Effector memory CD8-positive, alpha-beta T cell (primary cell): ENCODE measurements at regions not wholly inside any gene's neighbourhood (a gene's known extent, or its start where the extent isn't known, plus 50 kb on each side); places are given as distances from the start of the nearest gene placed in this dataset.
"Not testable (repeated sequence)": the region's sequence is repeated elsewhere in the genome, so short reads cannot be mapped to it uniquely, and the experiment has no call there.

Experiments used
- ATAC-seq: fragments of 150-1000 bp; cut with Tn5 transposase; replicated peaks from 2 replicates; pipeline ENCODE4 v1.10.0; 2021; ENCODE audit warnings: mild to moderate bottlenecking, moderate library complexity
- DNase-seq, 3 experiments: peaks; one replicate each; pipeline ENCODE4 v3.0.0; 2021
- H3K27ac Mint-ChIP-seq, 2 donors: one replicate each; pipeline ENCODE4 v1.8.0; 2022; ENCODE audit warnings: mild to moderate bottlenecking in 2 of 2, mixed read lengths in 2 of 2, moderate library complexity in 2 of 2
- H3K27me3 Mint-ChIP-seq, 2 donors: one replicate each; pipeline ENCODE4 v1.8.0; 2022; ENCODE audit warnings: mixed read lengths in 2 of 2
- H3K36me3 Mint-ChIP-seq: one replicate; pipeline ENCODE4 v1.8.0; 2022; ENCODE audit warnings: mild to moderate bottlenecking, moderate library complexity, mixed read lengths; ENCODE audit not compliant: insufficient read depth
- H3K4me1 Mint-ChIP-seq, 2 donors: one replicate each; pipeline ENCODE4 v1.8.0; 2022; ENCODE audit warnings: low read depth in 2 of 2, mixed read lengths in 2 of 2
- H3K4me3 Mint-ChIP-seq, 2 donors: one replicate each; pipeline ENCODE4 v1.8.0; 2022; ENCODE audit warnings: mild to moderate bottlenecking in 2 of 2, mixed read lengths in 2 of 2, moderate library complexity in 2 of 2
- H3K9me3 Mint-ChIP-seq, 2 donors: one replicate each; pipeline ENCODE4 v1.8.0; 2022; ENCODE audit warnings: mixed read lengths in 2 of 2

GRCh38 chr3:196147116-196147515, 64.1 kb downstream of the ZDHHC19 start:
- H3K9me3 Mint-ChIP-seq, result no peaks in the 10 kb centered on the region
- no peak overlapping the region for H3K4me3 Mint-ChIP-seq
- H3K27ac Mint-ChIP-seq, result no peak overlapping the region
- H3K27me3 Mint-ChIP-seq, result no peaks in the 10 kb centered on the region
- DNase-seq, result no peak
- H3K36me3 Mint-ChIP-seq, result peaks cover 3% of the 10 kb centered on the region
- peaks cover 17 to 19% of the 10 kb centered on the region in 2 donors for H3K4me1 Mint-ChIP-seq
- ATAC-seq, result no peak

- Mint-ChIP-seq H3K4me1 (peaks cover 22 to 24% of the 10 kb centered on the region in 2 donors), H3K27ac (peak overlapping the region in 1 of 2 donors; percentile 84), H3K27me3 (no peaks in the 10 kb centered on the region), H3K4me3 (no peak overlapping the region), H3K9me3 (no peaks in the 10 kb centered on the region), H3K36me3 (peaks cover 3% of the 10 kb centered on the region)
- ATAC-seq (no peak), DNase-seq (no peak)
Measured at GRCh38 chr3:196145468-196146262, 63.8 kb upstream of the TFRC start.

- DNase-seq (peak; percentile 34 to 58 (median 35)), ATAC-seq (peak; percentile 100)
- peak overlapping the region; percentile 87 to 91 for H3K4me3 Mint-ChIP-seq
- peak overlapping the region; percentile 92 to 98 for H3K27ac Mint-ChIP-seq
- H3K36me3 Mint-ChIP-seq, result peaks cover 3% of the 10 kb centered on the region
- H3K27me3 Mint-ChIP-seq, result no peaks in the 10 kb centered on the region
- no peaks in the 10 kb centered on the region for H3K9me3 Mint-ChIP-seq
- peaks cover 22 to 24% of the 10 kb centered on the region in 2 donors for H3K4me1 Mint-ChIP-seq
Measured at GRCh38 chr3:196144383-196145105, 62.7 kb upstream of the TFRC start.

GRCh38 chr3:196143708-196144382, 62.0 kb upstream of the TFRC start:
- H3K4me1 Mint-ChIP-seq, result peaks cover 22 to 24% of the 10 kb centered on the region in 2 donors
- no peaks in the 10 kb centered on the region for H3K27me3 Mint-ChIP-seq
- H3K9me3 Mint-ChIP-seq, result no peaks in the 10 kb centered on the region
- H3K4me3 Mint-ChIP-seq, result peak overlapping the region; percentile 87 to 91
- ATAC-seq, result no peak
- H3K27ac Mint-ChIP-seq, result peak overlapping the region; percentile 92 to 98
- DNase-seq, result peak in 1 of 3 experiments; percentile 3
- H3K36me3 Mint-ChIP-seq, result peaks cover 3% of the 10 kb centered on the region

GRCh38 chr3:196142202-196142956, 60.5 kb upstream of the TFRC start:
- ATAC-seq (no peak), DNase-seq (no peak)
- no peaks in the 10 kb centered on the region for H3K27me3 Mint-ChIP-seq
- H3K9me3 Mint-ChIP-seq, result no peaks in the 10 kb centered on the region
- H3K27ac Mint-ChIP-seq, result peak overlapping the region in 1 of 2 donors; percentile 69
- peaks cover 22 to 24% of the 10 kb centered on the region in 2 donors for H3K4me1 Mint-ChIP-seq
- peak overlapping the region in 1 of 2 donors; percentile 51 for H3K4me3 Mint-ChIP-seq
- H3K36me3 Mint-ChIP-seq, result no peaks in the 10 kb centered on the region

GRCh38 chr3:196141866-196142201, 59.9 kb upstream of the TFRC start:
- Mint-ChIP-seq H3K4me1 (peaks cover 22 to 24% of the 10 kb centered on the region in 2 donors), H3K36me3 (no peaks in the 10 kb centered on the region), H3K27ac (no peak overlapping the region), H3K4me3 (peak overlapping the region in 1 of 2 donors; percentile 33), H3K9me3 (no peaks in the 10 kb centered on the region), H3K27me3 (no peaks in the 10 kb centered on the region)
- DNase-seq, result no peak
- ATAC-seq, result no peak

GRCh38 chr3:196141052-196141865, 59.4 kb upstream of the TFRC start:
- no peak for DNase-seq
- Mint-ChIP-seq H3K4me3 (peak overlapping the region in 1 of 2 donors; percentile 33), H3K27ac (peak overlapping the region in 1 of 2 donors; percentile 72), H3K36me3 (no peaks in the 10 kb centered on the region), H3K27me3 (no peaks in the 10 kb centered on the region), H3K9me3 (no peaks in the 10 kb centered on the region), H3K4me1 (peaks cover 22 to 24% of the 10 kb centered on the region in 2 donors)
- ATAC-seq, result no peak

GRCh38 chr3:196140224-196140623, 58.3 kb upstream of the TFRC start:
- H3K36me3 Mint-ChIP-seq, result no peaks in the 10 kb centered on the region
- no peaks in the 10 kb centered on the region for H3K27me3 Mint-ChIP-seq
- H3K4me3 Mint-ChIP-seq, result no peak overlapping the region

GRCh38 chr3:196139281-196139680, 57.4 kb upstream of the TFRC start:
- no peaks in the 10 kb centered on the region for H3K36me3 Mint-ChIP-seq
- DNase-seq, result no peak
- no peaks in the 10 kb centered on the region for H3K27me3 Mint-ChIP-seq
- H3K4me3 Mint-ChIP-seq, result no peak overlapping the region
- H3K27ac Mint-ChIP-seq, result no peak overlapping the region
- H3K9me3 Mint-ChIP-seq, result no peaks in the 10 kb centered on the region
- no peak for ATAC-seq
- H3K4me1 Mint-ChIP-seq, result peaks cover 15 to 16% of the 10 kb centered on the region in 2 donors

More at GRCh38 chr3:196140224-196140623, 58.3 kb upstream of the TFRC start:
- no peak overlapping the region for H3K27ac Mint-ChIP-seq
- no peak for ATAC-seq
- H3K4me1 Mint-ChIP-seq, result peaks cover 22 to 24% of the 10 kb centered on the region in 2 donors
- H3K9me3 Mint-ChIP-seq, result no peaks in the 10 kb centered on the region
- no peak for DNase-seq

GRCh38 chr3:196138482-196139254, 56.8 kb upstream of the TFRC start:
- Mint-ChIP-seq H3K27ac (no peak overlapping the region), H3K36me3 (no peaks in the 10 kb centered on the region), H3K4me1 (peaks cover 10 to 12% of the 10 kb centered on the region in 2 donors), H3K4me3 (no peak overlapping the region), H3K27me3 (no peaks in the 10 kb centered on the region), H3K9me3 (no peaks in the 10 kb centered on the region)
- ATAC-seq (no peak), DNase-seq (no peak)

GRCh38 chr3:196136640-196136989, 54.7 kb upstream of the TFRC start:
- DNase-seq, H3K27ac Mint-ChIP-seq, H3K9me3 Mint-ChIP-seq, H3K4me3 Mint-ChIP-seq, H3K4me1 Mint-ChIP-seq, H3K27me3 Mint-ChIP-seq, H3K36me3 Mint-ChIP-seq, ATAC-seq: not testable (repeated sequence)
